Suprapubic skin (tissue), 4 donors: ENCODE measurements at regions not wholly inside any gene's neighbourhood (a gene's known extent, or its start where the extent isn't known, plus 50 kb on each side); places are given as distances from the start of the nearest gene placed in this dataset.

Experiments
- DNase-seq, 2 donors: peaks; one replicate each; pipeline ENCODE4 v3.0.0-alpha.2; 2019; ENCODE audit warnings: low spot score in 2 of 2
- H3K27ac ChIP-seq: fragments of 200-600 bp; sonication (generic); one replicate; pipeline ENCODE4 v1.5.1; 2019
- H3K27me3 ChIP-seq: fragments of 200-600 bp; sonication (generic); one replicate; pipeline ENCODE4 v1.5.1; 2019
- H3K36me3 ChIP-seq: fragments of 200-600 bp; sonication (generic); one replicate; pipeline ENCODE4 v1.5.1; 2019
- H3K4me1 ChIP-seq: fragments of 200-600 bp; sonication (generic); one replicate; pipeline ENCODE4 v1.5.1; 2019
- H3K4me3 ChIP-seq: fragments of 200-600 bp; sonication (generic); one replicate; pipeline ENCODE4 v1.5.1; 2019; ENCODE audit warnings: mild to moderate bottlenecking
- H3K9me3 ChIP-seq: fragments of 200-600 bp; sonication (generic); one replicate; pipeline ENCODE4 v1.5.1; 2019
- CTCF ChIP-seq, 2 donors: fragments of 200-600 bp in 1 of 2; fragments of 450-650 bp in 1 of 2; sonication (generic) in 1 of 2; IDR thresholded peaks; one replicate each; pipeline ENCODE4 v1.5.1; 2016 to 2019; ENCODE audit warnings: antibody characterized with exemption in 2 of 2, mild to moderate bottlenecking in 1 of 2, moderate library complexity in 1 of 2
- EP300 ChIP-seq: sonication (generic); formaldehyde crosslinking; IDR thresholded peaks from one replicate; pipeline ENCODE4 v1.6.1; 2017; ENCODE audit warnings: antibody characterized with exemption
- POLR2A ChIP-seq, 2 donors: fragments of 450-650 bp; IDR thresholded peaks; one replicate each; pipeline ENCODE4 v1.6.1; 2017; ENCODE audit warnings: antibody characterized with exemption in 2 of 2, mild to moderate bottlenecking in 2 of 2, moderate library complexity in 2 of 2
- POLR2AphosphoS5 ChIP-seq, 3 donors: sonication (generic); formaldehyde crosslinking; IDR thresholded peaks; one replicate each; pipeline ENCODE4 v1.6.1; 2017; ENCODE audit warnings: antibody characterized with exemption in 3 of 3
- WGBS: methylation state at CpG from one replicate; pipeline ENCODE4 v1.1.5; 2018; 5-methylcytosine and 5-hydroxymethylcytosine counted together

- no peaks in the 10 kb centered on the region for H3K27me3 ChIP-seq
- H3K9me3 ChIP-seq: no peaks in the 10 kb centered on the region
- H3K27ac ChIP-seq: no peak overlapping the region
- H3K36me3 ChIP-seq: no peaks in the 10 kb centered on the region
- H3K4me1 ChIP-seq: no peaks in the 10 kb centered on the region
- H3K4me3 ChIP-seq: no peak overlapping the region
- 68% methylated on average over 6 of the region's 6 CpGs for WGBS
- TF ChIP-seq EP300 (no peak), CTCF (IDR thresholded peaks at IDR 0.05) (no peak), POLR2A (IDR thresholded peaks at IDR 0.05) (no peak), POLR2AphosphoS5 (IDR thresholded peaks at IDR 0.05) (no peak)
- no peak for DNase-seq
These were observed 1366.5 kb downstream of the AACS start for GRCh38 chr12:126431767-126432166.

- 67% methylated on average over 1 of the region's 1 CpG for WGBS
- DNase-seq: no peak
These were observed 1367.5 kb downstream of the AACS start for GRCh38 chr12:126432780-126433179.

GRCh38 chr12:126434412-126434985 is 1369.3 kb downstream of the AACS start:
- H3K4me1 ChIP-seq: no peaks in the 10 kb centered on the region
- TF ChIP-seq POLR2AphosphoS5 (IDR thresholded peaks at IDR 0.05) (no peak), EP300 (no peak), CTCF (IDR thresholded peaks at IDR 0.05) (no peak), POLR2A (IDR thresholded peaks at IDR 0.05) (no peak)
- no peak for DNase-seq
- no peaks in the 10 kb centered on the region for H3K36me3 ChIP-seq
- H3K9me3 ChIP-seq: no peaks in the 10 kb centered on the region
- H3K27me3 ChIP-seq: no peaks in the 10 kb centered on the region
- H3K27ac ChIP-seq: no peak overlapping the region
- 90% methylated on average over 5 of the region's 5 CpGs for WGBS
- H3K4me3 ChIP-seq: no peak overlapping the region

More at GRCh38 chr12:126432780-126433179, 1367.5 kb downstream of the AACS start:
- no peaks in the 10 kb centered on the region for H3K4me1 ChIP-seq
- H3K36me3 ChIP-seq: no peaks in the 10 kb centered on the region
- TF ChIP-seq EP300: no peak
- no peak for TF ChIP-seq POLR2AphosphoS5 (IDR thresholded peaks at IDR 0.05)
- H3K4me3 ChIP-seq: no peak overlapping the region
- no peaks in the 10 kb centered on the region for H3K9me3 ChIP-seq
- H3K27me3 ChIP-seq: no peaks in the 10 kb centered on the region
- no peak overlapping the region for H3K27ac ChIP-seq

GRCh38 chr12:126436041-126436440 is 1370.8 kb downstream of the AACS start:
- H3K9me3 ChIP-seq: no peaks in the 10 kb centered on the region
- 94% methylated on average over 3 of the region's 3 CpGs for WGBS
- no peaks in the 10 kb centered on the region for H3K4me1 ChIP-seq
- no peaks in the 10 kb centered on the region for H3K27me3 ChIP-seq
- no peak overlapping the region for H3K4me3 ChIP-seq
- TF ChIP-seq POLR2AphosphoS5 (IDR thresholded peaks at IDR 0.05): no peak
- TF ChIP-seq EP300: no peak
- TF ChIP-seq POLR2A (IDR thresholded peaks at IDR 0.05): no peak
- no peak for TF ChIP-seq CTCF (IDR thresholded peaks at IDR 0.05)
- no peak overlapping the region for H3K27ac ChIP-seq
- no peak for DNase-seq
- H3K36me3 ChIP-seq: no peaks in the 10 kb centered on the region

- TF ChIP-seq EP300: no peak
- TF ChIP-seq CTCF (IDR thresholded peaks at IDR 0.05): no peak
- no peak for TF ChIP-seq POLR2AphosphoS5 (IDR thresholded peaks at IDR 0.05)
- TF ChIP-seq POLR2A (IDR thresholded peaks at IDR 0.05): no peak
- H3K27me3 ChIP-seq: no peaks in the 10 kb centered on the region
- H3K27ac ChIP-seq: no peak overlapping the region
- no peak overlapping the region for H3K4me3 ChIP-seq
- no peaks in the 10 kb centered on the region for H3K9me3 ChIP-seq
- WGBS: 95% methylated on average over 1 of the region's 1 CpG
- no peak for DNase-seq
- no peaks in the 10 kb centered on the region for H3K4me1 ChIP-seq
- H3K36me3 ChIP-seq: no peaks in the 10 kb centered on the region
These were observed 1372.7 kb downstream of the AACS start for GRCh38 chr12:126437934-126438333.

- H3K27ac ChIP-seq: no peak overlapping the region
- TF ChIP-seq POLR2AphosphoS5 (IDR thresholded peaks at IDR 0.05) (no peak), EP300 (no peak), POLR2A (IDR thresholded peaks at IDR 0.05) (no peak), CTCF (IDR thresholded peaks at IDR 0.05) (no peak)
These were observed 1378.7 kb downstream of the AACS start for GRCh38 chr12:126443977-126444376.

More at GRCh38 chr12:126443977-126444376, 1378.7 kb downstream of the AACS start:
- DNase-seq: no peak
- no peak overlapping the region for H3K4me3 ChIP-seq
- no peaks in the 10 kb centered on the region for H3K4me1 ChIP-seq
- 72% methylated on average over 7 of the region's 7 CpGs for WGBS
- H3K36me3 ChIP-seq: no peaks in the 10 kb centered on the region
- H3K27me3 ChIP-seq: no peaks in the 10 kb centered on the region
- H3K9me3 ChIP-seq: no peaks in the 10 kb centered on the region
